CD14-positive monocyte (primary cell): ENCODE measurements at regions not wholly inside any gene's neighbourhood (a gene's known extent, or its start where the extent isn't known, plus 50 kb on each side); places are given as distances from the start of the nearest gene placed in this dataset.

Experiments
- DNase-seq, 3 donors: peaks; one replicate each; pipeline ENCODE4 v3.0.0-alpha.2; 2011 to 2022
- H2AFZ ChIP-seq: 2 replicates; pipeline ENCODE4 v1.6.0; 2012; ENCODE audit warnings: mild to moderate bottlenecking, low read depth, low read length, inconsistent platforms; ENCODE audit not compliant: insufficient read depth, poor library complexity, severe bottlenecking
- H3K27ac ChIP-seq, 2 donors: 1 replicate in 1 of 2; 2 replicates in 1 of 2; pipeline ENCODE4 v1.5.1; 2012 to 2013; ENCODE audit warnings: low read length in 2 of 2, control low read depth in 1 of 2, inconsistent platforms in 1 of 2, low read depth in 1 of 2, mild to moderate bottlenecking in 1 of 2
- H3K27me3 ChIP-seq, 2 donors: one replicate each; pipeline versions ENCODE4 v1.6.0 to v1.6.1; 2011 to 2013; ENCODE audit warnings: low read length in 2 of 2; ENCODE audit not compliant: control insufficient read depth in 2 of 2, insufficient read depth in 2 of 2
- H3K36me3 ChIP-seq, 2 donors: replicated peaks in 1 of 2; 1 replicate in 1 of 2; 2 replicates in 1 of 2; pipeline versions ENCODE4 v1.5.1 to v1.6.1; 2012 to 2013; ENCODE audit warnings: low read length in 2 of 2, control low read depth in 1 of 2, inconsistent platforms in 1 of 2, mild to moderate bottlenecking in 1 of 2; ENCODE audit not compliant: insufficient read depth in 2 of 2, control insufficient read depth in 1 of 2
- H3K4me1 ChIP-seq, 2 donors: 1 replicate in 1 of 2; 2 replicates in 1 of 2; pipeline versions ENCODE4 v1.5.1 to v1.6.1; 2012 to 2013; ENCODE audit warnings: low read length in 2 of 2, control low read depth in 1 of 2, inconsistent platforms in 1 of 2, mild to moderate bottlenecking in 1 of 2, moderate library complexity in 1 of 2; ENCODE audit not compliant: insufficient read depth in 2 of 2, control insufficient read depth in 1 of 2
- H3K4me2 ChIP-seq: replicated peaks from 2 replicates; pipeline ENCODE3; 2012; ENCODE audit warnings: low read length, moderate library complexity, mild to moderate bottlenecking; ENCODE audit not compliant: poor library complexity, severe bottlenecking; ENCODE audit errors: extremely low read depth
- H3K4me3 ChIP-seq, 3 experiments: fragments of 200-600 bp in 1 of 3; sonication (generic) in 1 of 3; replicated peaks in 1 of 3; 1 replicate in 2 of 3; 2 replicates in 1 of 3; pipeline ENCODE4 v1.5.1; 2011 to 2013; ENCODE audit warnings: low read length in 3 of 3, mild to moderate bottlenecking in 3 of 3, control low read depth in 2 of 3, low read depth in 2 of 3, inconsistent platforms in 1 of 3, moderate library complexity in 1 of 3
- H3K79me2 ChIP-seq: 2 replicates; pipeline ENCODE4 v1.6.0; 2012; ENCODE audit warnings: mild to moderate bottlenecking, control low read depth, inconsistent platforms, low read length, moderate library complexity; ENCODE audit not compliant: insufficient read depth
- H3K9ac ChIP-seq: 2 replicates; pipeline ENCODE4 v1.6.0; 2017; ENCODE audit warnings: low read length, mild to moderate bottlenecking; ENCODE audit not compliant: insufficient read depth, poor library complexity, severe bottlenecking
- H3K9me3 ChIP-seq, 2 donors: replicated peaks in 1 of 2; 1 replicate in 1 of 2; 2 replicates in 1 of 2; pipeline versions ENCODE4 v1.5.1 to v1.6.1; 2012 to 2013; ENCODE audit warnings: low read length in 2 of 2, control low read depth in 1 of 2; ENCODE audit not compliant: control insufficient read depth in 1 of 2, insufficient read depth in 1 of 2
- H4K20me1 ChIP-seq: 2 replicates; pipeline ENCODE4 v1.6.0; 2012; ENCODE audit warnings: mild to moderate bottlenecking, low read length, control low read depth, moderate library complexity; ENCODE audit not compliant: insufficient read depth
- H3K27ac Mint-ChIP-seq, 7 donors: one replicate each; pipeline ENCODE4 v1.8.0; 2020; ENCODE audit warnings: mild to moderate bottlenecking in 7 of 7, mixed read lengths in 7 of 7, moderate library complexity in 6 of 7, inconsistent platforms in 2 of 7
- H3K27me3 Mint-ChIP-seq, 3 donors: one replicate each; pipeline ENCODE4 v1.8.0; 2021 to 2022; ENCODE audit warnings: low read depth in 3 of 3, mild to moderate bottlenecking in 3 of 3, mixed read lengths in 3 of 3, moderate library complexity in 3 of 3, inconsistent platforms in 1 of 3
- H3K36me3 Mint-ChIP-seq, 2 donors: one replicate each; pipeline ENCODE4 v1.8.0; 2020; ENCODE audit warnings: mixed read lengths in 2 of 2, inconsistent platforms in 1 of 2, mild to moderate bottlenecking in 1 of 2
- H3K4me1 Mint-ChIP-seq: one replicate; pipeline ENCODE4 v1.8.0; 2020; ENCODE audit warnings: mild to moderate bottlenecking, mixed read lengths
- H3K4me3 Mint-ChIP-seq, 2 donors: one replicate each; pipeline ENCODE4 v1.8.0; 2020; ENCODE audit warnings: mild to moderate bottlenecking in 2 of 2, mixed read lengths in 2 of 2, moderate library complexity in 1 of 2
- H3K9me3 Mint-ChIP-seq, 7 donors: one replicate each; pipeline ENCODE4 v1.8.0; 2020 to 2022; ENCODE audit warnings: mixed read lengths in 7 of 7, mild to moderate bottlenecking in 6 of 7, moderate library complexity in 6 of 7, inconsistent platforms in 2 of 7
- CTCF ChIP-seq: fragments of 200-600 bp; IDR thresholded peaks from one replicate; pipeline ENCODE4 v1.8.0; 2022; ENCODE audit warnings: antibody characterized with exemption, mild to moderate bottlenecking
- WGBS: methylation state at CpG from one replicate; pipeline ENCODE4 v1.1.5; 2013; ENCODE audit warnings: missing lambda C conversion rate; ENCODE audit not compliant: insufficient coverage; 5-methylcytosine and 5-hydroxymethylcytosine counted together
- intact Hi-C, 2 donors: fragments of 100-400 bp; cut with micrococcal nuclease; formaldehyde crosslinking; loops; one replicate each; pipeline versions ENCODE4 v1.15.0 to v1.15.1; 2023

GRCh38 chr9:13629067-13629466 is 349.6 kb upstream of the MPDZ start:
- no peak for DNase-seq
- peaks cover 0 to 3% (median 0%) of the 10 kb centered on the region in 3 donors for H3K27me3 Mint-ChIP-seq

DNA sequence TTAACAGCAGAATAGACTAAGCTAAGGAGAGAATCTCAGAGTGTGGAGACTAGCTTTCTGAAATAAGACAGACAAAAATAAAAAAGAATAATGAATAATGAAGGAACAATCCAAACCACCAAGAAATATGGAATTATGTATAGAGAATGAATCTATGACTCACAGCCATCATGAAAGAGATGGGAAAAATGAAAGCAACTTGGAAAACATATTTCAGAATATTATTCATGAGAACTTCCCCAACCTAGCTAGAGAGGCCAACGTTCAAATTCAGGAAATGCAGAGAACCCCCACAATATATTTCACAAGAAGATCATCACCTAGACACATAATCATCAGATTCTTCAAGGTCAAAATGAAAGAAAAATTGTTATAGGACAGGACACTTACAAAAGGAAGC is 349.0 kb upstream of the MPDZ start:
- Histone ChIP-seq H3K36me3 (no peaks in the 10 kb centered on the region), H4K20me1 (no peaks in the 10 kb centered on the region), H3K9ac (no peak overlapping the region), H3K79me2 (no peaks in the 10 kb centered on the region), H3K4me3 (no peak overlapping the region), H3K27ac (no peak overlapping the region), H2AFZ (no peak overlapping the region), H3K4me1 (no peaks in the 10 kb centered on the region), H3K4me2 (no peak overlapping the region), H3K9me3 (peaks cover 9 to 13% of the 10 kb centered on the region in 2 donors), H3K27me3 (no peaks in the 10 kb centered on the region)
- Mint-ChIP-seq H3K4me3 (no peak overlapping the region), H3K27ac (no peak overlapping the region), H3K9me3 (peaks cover 2 to 19% (median 10%) of the 10 kb centered on the region in 7 donors), H3K27me3 (peaks cover 0 to 3% (median 0%) of the 10 kb centered on the region in 3 donors), H3K4me1 (no peaks in the 10 kb centered on the region), H3K36me3 (no peaks in the 10 kb centered on the region)
- no peak for TF ChIP-seq CTCF
- WGBS = no CpG with 5 or more reads among the region's 1 CpG
- intact Hi-C loops = no loop called here
- DNase-seq = no peak

More at GRCh38 chr9:13629067-13629466, 349.6 kb upstream of the MPDZ start:
- Histone ChIP-seq H3K79me2 (no peaks in the 10 kb centered on the region), H3K9ac (no peak overlapping the region), H3K4me3 (no peak overlapping the region), H2AFZ (no peak overlapping the region), H3K27ac (no peak overlapping the region), H3K4me2 (no peak overlapping the region), H3K36me3 (no peaks in the 10 kb centered on the region), H3K27me3 (no peaks in the 10 kb centered on the region), H3K4me1 (no peaks in the 10 kb centered on the region), H4K20me1 (no peaks in the 10 kb centered on the region), H3K9me3 (peaks cover 9 to 13% of the 10 kb centered on the region in 2 donors)
- no peak overlapping the region for H3K27ac Mint-ChIP-seq
- WGBS = no CpG with 5 or more reads among the region's 4 CpGs
- H3K4me1 Mint-ChIP-seq = no peaks in the 10 kb centered on the region
- intact Hi-C loops = no loop called here
- no peak for TF ChIP-seq CTCF
- peaks cover 2 to 19% (median 10%) of the 10 kb centered on the region in 7 donors for H3K9me3 Mint-ChIP-seq
- no peaks in the 10 kb centered on the region for H3K36me3 Mint-ChIP-seq
- H3K4me3 Mint-ChIP-seq = no peak overlapping the region
